NCI-H446 treated with DMSO at 0.1 percent for 48 hours (cell line): ENCODE measurements at regions not wholly inside any gene's neighbourhood (a gene's known extent, or its start where the extent isn't known, plus 50 kb on each side); places are given as distances from the start of the nearest gene placed in this dataset.

Experiments
- DNase-seq: peaks from one replicate; lab custom pipeline; 2025; lab: John Stamatoyannopoulos, UW

GRCh38 chr2:79355569-79355968 is 157.3 kb upstream of the CTNNA2 start:
- no peak for DNase-seq

GRCh38 chr2:79327460-79327859 is 167.9 kb upstream of the REG3A start:
- no peak for DNase-seq

GRCh38 chr2:79320871-79321270 is 161.3 kb upstream of the REG3A start:
- DNase-seq: no peak

GRCh38 chr2:79294994-79295393 is 135.4 kb upstream of the REG3A start:
- DNase-seq: no peak

GRCh38 chr2:79292958-79293315 is 133.4 kb upstream of the REG3A start:
- DNase-seq: no peak

- DNase-seq: no peak
Observed at GRCh38 chr2:79292239-79292957, 132.8 kb upstream of the REG3A start.

GRCh38 chr2:79275863-79276262 is 116.3 kb upstream of the REG3A start:
- DNase-seq: no peak

- no peak for DNase-seq
Observed at GRCh38 chr2:79275197-79275596, 115.6 kb upstream of the REG3A start.

- DNase-seq: no peak
Observed at GRCh38 chr2:79272616-79273015, 113.1 kb upstream of the REG3A start.

- DNase-seq: no peak
Observed at GRCh38 chr2:79271456-79271855, 111.9 kb upstream of the REG3A start.

GRCh38 chr2:79260848-79261247 is 101.3 kb upstream of the REG3A start:
- DNase-seq: no peak

- DNase-seq: no peak
Observed at GRCh38 chr2:79259959-79260358, 100.4 kb upstream of the REG3A start.

GRCh38 chr2:79259296-79259695 is 99.7 kb upstream of the REG3A start:
- no peak for DNase-seq

GRCh38 chr2:79253243-79253774 is 93.8 kb upstream of the REG3A start:
- DNase-seq: no peak

GRCh38 chr2:79250656-79251055 is 91.1 kb upstream of the REG3A start:
- DNase-seq: no peak

GRCh38 chr2:79248776-79249175 is 89.2 kb upstream of the REG3A start:
- DNase-seq: no peak

GRCh38 chr2:79235135-79235534 is 75.6 kb upstream of the REG3A start:
- DNase-seq: no peak

GRCh38 chr2:79223539-79223938 is 64.0 kb upstream of the REG3A start:
- peak; percentile 3 for DNase-seq

- no peak for DNase-seq
Observed at GRCh38 chr2:79219383-79219988, 59.9 kb upstream of the REG3A start.

- no peak for DNase-seq
Observed at GRCh38 chr2:79210274-79210917, 50.8 kb upstream of the REG3A start.
